Esophagus muscularis mucosa (tissue), 4 donors: ENCODE measurements at regions not wholly inside any gene's neighbourhood (a gene's known extent, or its start where the extent isn't known, plus 50 kb on each side); places are given as distances from the start of the nearest gene placed in this dataset.

Experiments used
- DNase-seq: peaks from one replicate; pipeline ENCODE4 v3.0.0-alpha.2; 2017; ENCODE audit errors: extremely low spot score
- H3K27ac ChIP-seq, 4 donors: fragments of 200-600 bp; sonication (generic); replicated peaks in 1 of 4; 1 replicate in 3 of 4; 2 replicates in 1 of 4; pipeline ENCODE4 v1.5.1; 2016 to 2019; ENCODE audit warnings: mild to moderate bottlenecking in 1 of 4
- H3K27me3 ChIP-seq, 4 donors: fragments of 200-600 bp; sonication (generic); one replicate each; pipeline versions ENCODE4 v1.5.1 to v1.6.0; 2016 to 2019
- H3K36me3 ChIP-seq, 4 donors: fragments of 200-600 bp; sonication (generic); one replicate each; pipeline ENCODE4 v1.5.1; 2016 to 2019
- H3K4me1 ChIP-seq, 4 donors: fragments of 200-600 bp; sonication (generic); one replicate each; pipeline ENCODE4 v1.5.1; 2016 to 2019
- H3K4me3 ChIP-seq, 4 donors: fragments of 200-600 bp; sonication (generic); 1 replicate in 2 of 4; 2 replicates in 2 of 4; pipeline ENCODE4 v1.5.1; 2016 to 2019; ENCODE audit warnings: mild to moderate bottlenecking in 4 of 4, moderate library complexity in 1 of 4
- H3K9me3 ChIP-seq, 4 donors: fragments of 200-600 bp; sonication (generic); 1 replicate in 3 of 4; 2 replicates in 1 of 4; pipeline ENCODE4 v1.5.1; 2016 to 2019
- CTCF ChIP-seq, 3 experiments: fragments of 200-600 bp in 2 of 3; fragments of 450-650 bp in 1 of 3; sonication (generic) in 2 of 3; IDR thresholded peaks; one replicate each; pipeline ENCODE4 v1.5.1; 2017 to 2019; ENCODE audit warnings: antibody characterized with exemption in 3 of 3, mild to moderate bottlenecking in 2 of 3, moderate library complexity in 1 of 3
- EP300 ChIP-seq: sonication (generic); formaldehyde crosslinking; IDR thresholded peaks from one replicate; pipeline ENCODE4 v1.6.1; 2017; ENCODE audit warnings: antibody characterized with exemption
- POLR2A ChIP-seq: fragments of 450-650 bp; IDR thresholded peaks from one replicate; pipeline ENCODE4 v1.6.1; 2017; ENCODE audit warnings: antibody characterized with exemption, moderate library complexity, mild to moderate bottlenecking, low read depth
- POLR2AphosphoS5 ChIP-seq, 2 donors: sonication (generic); formaldehyde crosslinking; IDR thresholded peaks; one replicate each; pipeline ENCODE4 v1.6.1; 2017; ENCODE audit warnings: antibody characterized with exemption in 2 of 2
- WGBS: methylation state at CpG from one replicate; pipeline ENCODE4 v1.1.5; 2018; 5-methylcytosine and 5-hydroxymethylcytosine counted together
- intact Hi-C: fragments of 100-400 bp; cut with DNase I; formaldehyde crosslinking; loops from one replicate; pipeline ENCODE4 v1.15.1; 2023

GRCh38 chr13:81487151-81487550 lies 1146.2 kb upstream of the SPRY2 start:
- WGBS, result 52% methylated on average over 3 of the region's 3 CpGs
- Histone ChIP-seq H3K27ac (no peak overlapping the region), H3K27me3 (no peaks in the 10 kb centered on the region), H3K4me3 (no peak overlapping the region), H3K4me1 (no peaks in the 10 kb centered on the region), H3K9me3 (no peaks in the 10 kb centered on the region), H3K36me3 (no peaks in the 10 kb centered on the region)
- DNase-seq, result no peak
- intact Hi-C loops, result no loop called here
- TF ChIP-seq CTCF (IDR thresholded peaks at IDR 0.05) (no peak), POLR2A (no peak)

- 80% methylated on average over 2 of the region's 2 CpGs for WGBS
- TF ChIP-seq POLR2A (no peak), EP300 (no peak), CTCF (IDR thresholded peaks at IDR 0.05) (no peak), POLR2AphosphoS5 (IDR thresholded peaks at IDR 0.05) (no peak)
Measured at GRCh38 chr13:81480634-81481033, 1139.7 kb upstream of the SPRY2 start.

GRCh38 chr13:81473366-81473899 lies 1132.5 kb upstream of the SPRY2 start:
- no peak for DNase-seq
- TF ChIP-seq CTCF (IDR thresholded peaks at IDR 0.05) (no peak), POLR2AphosphoS5 (IDR thresholded peaks at IDR 0.05) (no peak), EP300 (no peak), POLR2A (no peak)
- 90% methylated on average over 3 of the region's 3 CpGs for WGBS

More at GRCh38 chr13:81480634-81481033, 1139.7 kb upstream of the SPRY2 start:
- intact Hi-C loops, result no loop called here
- DNase-seq, result no peak
- Histone ChIP-seq H3K36me3 (no peaks in the 10 kb centered on the region), H3K27me3 (no peaks in the 10 kb centered on the region), H3K9me3 (no peaks in the 10 kb centered on the region), H3K4me1 (no peaks in the 10 kb centered on the region), H3K27ac (no peak overlapping the region), H3K4me3 (no peak overlapping the region)

GRCh38 chr13:81458170-81458569 lies 1117.2 kb upstream of the SPRY2 start:
- Histone ChIP-seq H3K9me3 (no peaks in the 10 kb centered on the region), H3K27me3 (no peaks in the 10 kb centered on the region), H3K36me3 (no peaks in the 10 kb centered on the region), H3K4me1 (no peaks in the 10 kb centered on the region), H3K4me3 (no peak overlapping the region), H3K27ac (no peak overlapping the region)
- TF ChIP-seq POLR2AphosphoS5 (IDR thresholded peaks at IDR 0.05) (no peak), POLR2A (no peak), EP300 (no peak), CTCF (IDR thresholded peaks at IDR 0.05) (no peak)
- WGBS, result 81% methylated on average over 3 of the region's 3 CpGs
- intact Hi-C loops, result no loop called here
- no peak for DNase-seq

More at GRCh38 chr13:81473366-81473899, 1132.5 kb upstream of the SPRY2 start:
- Histone ChIP-seq H3K27ac (no peak overlapping the region), H3K9me3 (no peaks in the 10 kb centered on the region), H3K4me1 (no peaks in the 10 kb centered on the region), H3K4me3 (no peak overlapping the region), H3K36me3 (no peaks in the 10 kb centered on the region), H3K27me3 (no peaks in the 10 kb centered on the region)
- intact Hi-C loops, result no loop called here

GRCh38 chr13:81446441-81446840 lies 1105.5 kb upstream of the SPRY2 start:
- intact Hi-C loops, result no loop called here
- no peak for TF ChIP-seq POLR2A
- TF ChIP-seq CTCF (IDR thresholded peaks at IDR 0.05), result no peak
- no peak for TF ChIP-seq EP300
- TF ChIP-seq POLR2AphosphoS5 (IDR thresholded peaks at IDR 0.05), result no peak

More at GRCh38 chr13:81446441-81446840, 1105.5 kb upstream of the SPRY2 start:
- H3K9me3 ChIP-seq, result no peaks in the 10 kb centered on the region
- DNase-seq, result no peak
- no peaks in the 10 kb centered on the region for H3K27me3 ChIP-seq
- no peak overlapping the region for H3K4me3 ChIP-seq
- H3K36me3 ChIP-seq, result no peaks in the 10 kb centered on the region
- no peaks in the 10 kb centered on the region for H3K4me1 ChIP-seq
- H3K27ac ChIP-seq, result no peak overlapping the region
